Fibroblast of the conjunctiva (primary cell): ENCODE measurements at regions not wholly inside any gene's neighbourhood (a gene's known extent, or its start where the extent isn't known, plus 50 kb on each side); places are given as distances from the start of the nearest gene placed in this dataset.

Experiments used
- DNase-seq: peaks from one replicate; pipeline ENCODE4 v3.0.0-alpha.2; 2010; ENCODE audit warnings: low read depth

DNA sequence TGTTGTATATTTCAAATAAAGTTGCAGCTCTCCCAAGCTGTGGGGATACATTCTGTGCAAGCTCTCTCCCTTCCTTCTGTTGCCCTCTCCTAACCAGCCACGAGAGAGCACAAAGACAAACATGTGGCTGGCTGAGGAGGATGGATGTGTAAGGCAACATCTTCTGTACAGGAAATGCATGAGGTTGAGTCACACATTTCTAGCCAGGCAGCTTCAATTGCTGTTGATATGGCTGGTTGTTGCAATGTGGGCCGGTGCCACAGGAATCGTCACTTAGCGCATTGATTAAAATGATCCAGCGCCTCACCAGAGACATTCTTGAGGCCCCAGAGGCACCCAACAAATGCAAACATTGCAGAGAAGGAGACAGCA lies 207.1 kb downstream of the ICE1 start:
- DNase-seq: no peak

DNA sequence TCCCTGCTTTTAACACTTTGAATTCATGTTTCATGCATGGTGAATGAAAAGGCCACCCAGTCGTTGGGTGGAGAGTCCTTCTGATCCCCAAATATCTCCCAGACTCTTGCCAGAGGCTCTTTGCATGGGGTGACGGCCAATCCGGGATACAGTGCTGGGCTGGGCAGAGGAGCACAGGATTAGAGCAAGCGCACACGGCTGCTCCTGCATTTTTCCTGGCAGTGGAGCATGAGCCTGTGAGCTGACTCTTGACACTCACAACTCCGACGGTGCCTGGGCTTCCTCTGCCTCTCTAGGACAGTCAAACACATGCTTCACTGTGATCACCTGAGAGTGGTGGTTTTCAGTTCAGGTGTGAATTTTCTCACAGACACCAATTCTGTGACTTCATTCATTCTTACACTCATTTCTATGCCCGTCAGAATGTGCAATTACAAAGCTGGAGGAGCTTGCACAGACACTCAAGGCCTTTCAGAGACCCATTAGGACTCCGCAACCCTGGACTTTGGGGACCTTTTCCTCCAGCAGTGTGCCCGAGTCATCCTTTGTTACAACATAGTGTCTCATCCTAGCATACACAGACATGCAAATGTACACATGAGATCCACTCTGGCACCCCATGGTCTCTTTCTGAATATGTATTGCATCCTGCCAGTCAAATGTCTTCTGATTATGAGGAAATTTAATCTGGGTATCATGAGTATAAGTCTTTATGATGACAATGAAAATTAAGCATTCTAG lies 206.6 kb downstream of the ICE1 start:
- no peak for DNase-seq

DNA sequence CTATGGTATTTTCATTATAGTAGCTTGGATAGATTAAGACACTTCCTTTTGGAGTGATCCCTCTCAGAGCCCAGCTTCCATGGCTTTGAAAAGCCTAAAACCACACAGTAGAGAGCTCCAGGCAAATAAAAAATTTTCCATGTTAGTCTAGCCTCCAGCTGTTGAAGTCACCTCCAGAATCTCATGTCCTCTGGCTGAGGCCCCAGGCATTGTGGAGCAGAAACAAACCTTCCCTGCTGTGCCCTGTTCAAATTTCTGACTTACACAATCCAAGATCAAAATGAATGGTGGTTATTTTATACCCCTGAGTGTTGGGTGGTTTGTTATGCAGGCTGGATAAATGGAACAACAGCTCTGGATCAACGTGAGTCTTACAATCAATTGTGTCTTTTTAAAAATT lies 203.9 kb downstream of the ICE1 start:
- no peak for DNase-seq

GRCh38 chr5:5625491-5625890 lies 203.0 kb downstream of the ICE1 start:
- DNase-seq: no peak

GRCh38 chr5:5623397-5623796 lies 200.9 kb downstream of the ICE1 start:
- DNase-seq: no peak

DNA sequence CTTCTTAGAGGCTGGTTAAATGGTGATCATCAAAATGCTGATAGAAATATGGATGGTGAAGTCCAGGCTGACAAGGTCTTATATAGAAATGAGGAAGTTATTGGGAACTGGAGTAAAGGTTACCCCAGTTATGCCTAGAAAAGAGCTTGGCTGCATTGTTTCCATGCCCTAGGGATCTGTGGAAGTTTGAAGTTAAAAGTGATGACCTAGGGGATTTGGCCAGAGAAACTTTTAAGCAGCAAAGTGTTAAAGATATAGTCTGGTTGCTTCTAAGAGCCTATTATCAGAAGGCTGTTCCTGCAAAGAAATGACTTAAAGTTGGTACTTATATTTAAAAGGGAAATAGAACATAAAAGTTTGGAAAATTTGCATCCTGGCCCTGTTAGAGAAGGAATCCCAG lies 200.3 kb downstream of the ICE1 start:
- no peak for DNase-seq

GRCh38 chr5:5619546-5619945 lies 197.1 kb downstream of the ICE1 start:
- DNase-seq: no peak

- no peak for DNase-seq
These were observed 194.5 kb downstream of the ICE1 start for GRCh38 chr5:5617024-5617423.

- no peak for DNase-seq
These were observed 193.9 kb downstream of the ICE1 start for GRCh38 chr5:5616247-5616895.

DNA sequence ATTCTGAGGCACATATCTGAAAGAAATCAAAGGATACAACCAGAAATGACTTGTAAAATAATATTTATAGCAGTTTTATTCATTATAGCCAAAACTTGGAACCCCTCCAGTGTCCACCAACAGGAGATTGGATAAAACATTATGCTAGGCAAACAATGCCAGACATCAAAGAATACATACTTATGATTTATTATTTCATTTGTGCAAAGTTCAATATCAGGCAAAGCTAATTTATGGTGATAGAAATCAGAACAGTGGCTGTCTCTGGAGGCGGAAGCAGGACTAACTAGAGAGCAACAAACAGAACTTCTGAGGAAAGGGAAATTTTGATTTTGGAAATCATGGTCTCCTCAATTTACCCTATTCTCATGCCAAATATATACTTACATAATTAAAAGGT lies 193.1 kb downstream of the ICE1 start:
- DNase-seq: no peak

- no peak for DNase-seq
These were observed 190.9 kb downstream of the ICE1 start for GRCh38 chr5:5613261-5613990.

- no peak for DNase-seq
These were observed 189.6 kb downstream of the ICE1 start for GRCh38 chr5:5612096-5612495.

GRCh38 chr5:5609935-5610334 lies 187.5 kb downstream of the ICE1 start:
- DNase-seq: no peak

GRCh38 chr5:5605170-5605764 lies 182.8 kb downstream of the ICE1 start:
- DNase-seq: no peak

- no peak for DNase-seq
These were observed 180.1 kb downstream of the ICE1 start for GRCh38 chr5:5602554-5602953.

DNA sequence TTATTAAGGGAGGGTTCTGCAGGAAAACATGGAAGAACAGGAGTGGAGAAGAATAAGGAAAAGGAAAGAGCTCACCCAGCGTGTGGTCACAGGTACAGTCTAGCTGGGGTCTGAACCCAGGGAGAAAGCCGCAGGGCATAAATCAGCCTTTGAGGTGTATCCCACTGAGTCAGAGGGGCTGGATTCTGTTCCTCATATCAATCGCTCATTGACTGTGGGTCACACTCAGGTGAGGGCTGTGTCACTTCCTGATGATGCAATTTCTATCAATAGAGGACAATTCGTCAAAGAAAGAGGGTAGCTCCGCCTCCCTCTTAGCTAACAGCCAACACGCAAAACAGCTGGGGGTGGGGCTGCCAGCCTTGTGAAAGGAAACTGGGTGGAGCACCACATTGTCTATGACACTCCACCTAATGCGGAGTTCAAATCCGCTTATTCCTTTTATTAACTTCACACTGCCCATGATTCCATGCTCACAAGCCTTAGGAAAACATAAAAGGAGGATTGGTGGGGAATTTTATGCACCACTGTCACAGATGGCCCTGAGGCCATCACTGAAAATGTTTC lies 176.2 kb downstream of the ICE1 start:
- DNase-seq: no peak

- no peak for DNase-seq
These were observed 170.9 kb downstream of the ICE1 start for GRCh38 chr5:5593391-5593790.

DNA sequence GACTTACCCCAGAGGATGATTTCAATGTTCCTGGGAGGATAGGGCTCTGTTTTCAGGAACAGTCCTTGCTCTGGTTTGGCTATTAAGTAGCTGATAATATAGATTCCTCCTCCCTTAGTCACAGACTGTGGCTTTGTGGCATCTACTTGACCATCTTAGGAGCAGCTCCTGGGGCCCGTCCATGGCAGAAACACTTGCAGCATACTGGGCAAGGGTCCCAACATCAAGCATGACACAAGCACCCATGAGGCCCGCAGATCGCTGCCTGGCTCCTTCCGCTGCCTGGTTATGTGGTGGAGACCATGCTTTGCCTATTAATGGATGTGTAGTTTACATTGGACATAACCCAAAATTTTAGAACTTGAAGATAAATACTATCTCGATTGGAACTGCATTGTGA lies 170.1 kb downstream of the ICE1 start:
- DNase-seq: no peak

- DNase-seq: no peak
These were observed 169.1 kb downstream of the ICE1 start for GRCh38 chr5:5591567-5591966.

DNA sequence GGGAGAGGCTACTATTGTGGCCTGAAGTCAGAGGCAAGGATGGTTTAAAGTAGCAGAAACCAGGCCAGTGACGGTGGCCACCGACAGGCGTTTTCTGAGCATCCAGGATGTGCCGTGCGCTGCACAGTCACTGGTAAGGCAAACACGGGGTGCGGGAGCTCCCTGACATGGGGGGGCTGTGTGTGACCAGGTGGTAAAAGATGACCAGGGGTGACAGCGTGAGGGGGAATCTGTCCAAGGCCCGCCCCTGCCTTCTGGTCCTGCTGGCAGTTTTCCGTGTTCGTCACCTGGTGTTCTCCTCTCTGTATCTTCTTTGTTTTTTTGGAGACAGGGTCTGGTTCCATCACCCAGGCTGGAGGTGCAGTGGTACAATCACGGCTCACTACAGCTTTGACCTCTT lies 167.4 kb downstream of the ICE1 start:
- DNase-seq: no peak

GRCh38 chr5:5588887-5589826 lies 166.7 kb downstream of the ICE1 start:
- DNase-seq: no peak
